Right lobe of liver (tissue), 6 donors: ENCODE measurements at regions not wholly inside any gene's neighbourhood (a gene's known extent, or its start where the extent isn't known, plus 50 kb on each side); places are given as distances from the start of the nearest gene placed in this dataset.

ENCODE experiments used
- ATAC-seq, 4 donors: fragments of 200-7000 bp; cut with Tn5 transposase; one replicate each; pipeline ENCODE4 v1.9.1; 2020; ENCODE audit warnings: mild to moderate bottlenecking in 4 of 4, moderate library complexity in 4 of 4
- DNase-seq, 3 donors: peaks; one replicate each; pipeline ENCODE4 v3.0.0-alpha.2; 2020
- H3K27ac ChIP-seq, 3 donors: fragments of 200-600 bp; one replicate each; pipeline ENCODE4 v1.8.0; 2022
- H3K27me3 ChIP-seq, 2 donors: fragments of 200-600 bp; one replicate each; pipeline ENCODE4 v1.8.0; 2022
- H3K36me3 ChIP-seq, 4 donors: fragments of 200-600 bp; sonication (generic) in 1 of 4; one replicate each; pipeline versions ENCODE4 v1.5.1 to v1.8.0; 2017 to 2022; ENCODE audit warnings: control low read depth in 1 of 4
- H3K4me1 ChIP-seq, 4 donors: fragments of 200-600 bp; sonication (generic) in 1 of 4; one replicate each; pipeline versions ENCODE4 v1.5.1 to v1.8.0; 2017 to 2022; ENCODE audit warnings: control low read depth in 1 of 4
- H3K4me3 ChIP-seq, 3 donors: fragments of 200-600 bp; one replicate each; pipeline ENCODE4 v1.8.0; 2022
- H3K9me3 ChIP-seq, 4 donors: fragments of 200-600 bp; sonication (generic) in 1 of 4; one replicate each; pipeline versions ENCODE4 v1.5.1 to v1.8.0; 2017 to 2022; ENCODE audit warnings: control low read depth in 1 of 4
- POLR2A ChIP-seq: fragments of 450-650 bp; IDR thresholded peaks from one replicate; pipeline ENCODE4 v1.6.1; 2017; ENCODE audit warnings: antibody characterized with exemption, mild to moderate bottlenecking
- WGBS: methylation state at CpG from one replicate; pipeline ENCODE4 v1.1.6; 2018; ENCODE audit warnings: low coverage, low lambda C conversion rate; ENCODE audit not compliant: insufficient coverage; ENCODE audit errors: missing lambda C conversion rate; 5-methylcytosine and 5-hydroxymethylcytosine counted together
- intact Hi-C, 2 donors: fragments of 100-400 bp; cut with DNase I; formaldehyde crosslinking; loops; one replicate each; pipeline versions ENCODE4 v1.11.2 to v1.14.1; 2022
- TF ChIP-seq, protein P1 (sequence below), 4 donors: fragments of 200-600 bp in 3 of 4; fragments of 450-650 bp in 1 of 4; IDR thresholded peaks; one replicate each; pipeline versions ENCODE4 v1.5.1 to v1.8.0; 2016 to 2022; ENCODE audit warnings: antibody characterized with exemption in 4 of 4, mild to moderate bottlenecking in 2 of 4
- donor health status: DM: no; HTN: yes; CAD: no.
- donor health status: DM: no; HTN: no; CAD: no.
- donor health status: DM: no; HTN: no; CAD: no.
- donor health status: DM: no; HTN: yes; CAD: no.
- donor health status: DM: no; HTN: yes; CAD: no.

DNA sequence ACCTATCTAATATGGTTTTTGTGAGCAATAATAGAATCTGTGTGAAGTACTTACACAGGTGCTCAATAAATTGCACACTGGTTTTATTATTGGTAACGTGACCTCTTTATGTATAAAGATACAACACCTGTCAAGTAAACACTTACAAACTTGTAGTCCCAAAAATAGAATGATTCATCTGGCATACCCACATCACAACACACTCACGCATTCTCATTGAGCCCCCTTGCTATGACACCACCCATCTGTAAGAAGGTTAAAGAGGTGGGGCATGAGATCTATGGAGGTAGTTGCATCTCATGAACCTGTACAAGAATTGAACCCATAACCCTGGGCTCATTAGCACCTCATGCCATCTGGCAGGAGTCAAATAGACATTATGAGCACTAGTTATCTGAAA lies 134.9 kb upstream of the THBS1 start:
- no peaks in the 10 kb centered on the region for H3K27me3 ChIP-seq
- H3K4me1 ChIP-seq = no peaks in the 10 kb centered on the region
- WGBS = 93% methylated on average over 1 of the region's 2 CpGs
- H3K9me3 ChIP-seq = no peaks in the 10 kb centered on the region
- no peak overlapping the region for H3K27ac ChIP-seq
- no peaks in the 10 kb centered on the region for H3K36me3 ChIP-seq
- intact Hi-C loops = no loop called here
- TF ChIP-seq, protein P1, sequence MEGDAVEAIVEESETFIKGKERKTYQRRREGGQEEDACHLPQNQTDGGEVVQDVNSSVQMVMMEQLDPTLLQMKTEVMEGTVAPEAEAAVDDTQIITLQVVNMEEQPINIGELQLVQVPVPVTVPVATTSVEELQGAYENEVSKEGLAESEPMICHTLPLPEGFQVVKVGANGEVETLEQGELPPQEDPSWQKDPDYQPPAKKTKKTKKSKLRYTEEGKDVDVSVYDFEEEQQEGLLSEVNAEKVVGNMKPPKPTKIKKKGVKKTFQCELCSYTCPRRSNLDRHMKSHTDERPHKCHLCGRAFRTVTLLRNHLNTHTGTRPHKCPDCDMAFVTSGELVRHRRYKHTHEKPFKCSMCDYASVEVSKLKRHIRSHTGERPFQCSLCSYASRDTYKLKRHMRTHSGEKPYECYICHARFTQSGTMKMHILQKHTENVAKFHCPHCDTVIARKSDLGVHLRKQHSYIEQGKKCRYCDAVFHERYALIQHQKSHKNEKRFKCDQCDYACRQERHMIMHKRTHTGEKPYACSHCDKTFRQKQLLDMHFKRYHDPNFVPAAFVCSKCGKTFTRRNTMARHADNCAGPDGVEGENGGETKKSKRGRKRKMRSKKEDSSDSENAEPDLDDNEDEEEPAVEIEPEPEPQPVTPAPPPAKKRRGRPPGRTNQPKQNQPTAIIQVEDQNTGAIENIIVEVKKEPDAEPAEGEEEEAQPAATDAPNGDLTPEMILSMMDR (IDR thresholded peaks at IDR 0.05) = no peak
- TF ChIP-seq POLR2A = no peak
- DNase-seq (no peak), ATAC-seq (no peak)
- H3K4me3 ChIP-seq = no peak overlapping the region

DNA sequence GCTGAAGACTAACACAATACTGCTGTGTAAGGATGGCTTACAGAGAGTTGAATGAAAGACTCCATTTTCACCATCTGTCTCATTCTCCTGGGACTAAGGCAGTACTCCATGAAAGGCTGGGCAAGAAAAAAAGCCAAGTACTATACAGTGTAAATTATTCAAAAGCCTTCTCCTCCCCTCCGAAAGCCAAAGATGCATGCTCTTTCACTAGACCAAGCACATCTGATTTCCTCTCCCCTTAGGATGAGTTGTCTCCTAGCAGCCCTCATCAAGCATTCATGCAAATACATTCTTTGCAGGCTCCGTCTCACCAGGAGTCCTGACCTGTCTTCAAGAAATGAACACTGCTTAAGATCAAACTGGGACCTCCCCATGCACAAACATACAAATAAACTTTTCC lies 133.5 kb upstream of the THBS1 start:
- no peaks in the 10 kb centered on the region for H3K9me3 ChIP-seq
- ATAC-seq = no peak
- 94% methylated on average over 2 of the region's 2 CpGs for WGBS

DNA sequence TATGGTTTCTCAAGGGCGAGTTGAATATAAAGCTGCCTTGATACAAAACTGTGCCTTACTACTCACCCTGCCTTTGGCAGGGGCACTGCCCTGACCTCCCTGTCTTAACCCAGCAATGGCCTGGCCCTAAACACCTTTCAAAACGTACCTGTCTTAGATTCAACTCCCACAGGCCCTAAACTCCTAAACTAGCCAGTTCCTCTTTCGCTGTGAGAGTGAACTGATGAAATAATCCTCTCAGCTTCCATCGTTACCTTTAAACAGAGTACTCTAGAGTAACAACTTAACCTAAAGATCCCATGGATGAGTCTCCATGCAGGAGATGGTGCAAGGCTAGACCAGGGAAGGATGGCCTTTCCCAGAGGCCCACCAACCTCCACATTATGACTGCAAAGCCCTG lies 133.0 kb upstream of the THBS1 start:
- WGBS = 60% methylated on average over 4 of the region's 4 CpGs
- DNase-seq (no peak), ATAC-seq (no peak)
- no peaks in the 10 kb centered on the region for H3K27me3 ChIP-seq
- H3K9me3 ChIP-seq = no peaks in the 10 kb centered on the region
- intact Hi-C loops = no loop called here
- no peak overlapping the region for H3K4me3 ChIP-seq
- no peak for TF ChIP-seq POLR2A
- TF ChIP-seq, protein P1 (IDR thresholded peaks at IDR 0.05) = no peak
- H3K36me3 ChIP-seq = no peaks in the 10 kb centered on the region
- H3K27ac ChIP-seq = no peak overlapping the region
- H3K4me1 ChIP-seq = no peaks in the 10 kb centered on the region

More for the DNA sequence above, 133.5 kb upstream of the THBS1 start:
- Histone ChIP-seq H3K27me3 (no peaks in the 10 kb centered on the region), H3K36me3 (no peaks in the 10 kb centered on the region), H3K27ac (no peak overlapping the region), H3K4me3 (no peak overlapping the region), H3K4me1 (no peaks in the 10 kb centered on the region)
- TF ChIP-seq, protein P1 (IDR thresholded peaks at IDR 0.05) = no peak
- no peak for TF ChIP-seq POLR2A
- intact Hi-C loops = no loop called here
- DNase-seq = no peak

DNA sequence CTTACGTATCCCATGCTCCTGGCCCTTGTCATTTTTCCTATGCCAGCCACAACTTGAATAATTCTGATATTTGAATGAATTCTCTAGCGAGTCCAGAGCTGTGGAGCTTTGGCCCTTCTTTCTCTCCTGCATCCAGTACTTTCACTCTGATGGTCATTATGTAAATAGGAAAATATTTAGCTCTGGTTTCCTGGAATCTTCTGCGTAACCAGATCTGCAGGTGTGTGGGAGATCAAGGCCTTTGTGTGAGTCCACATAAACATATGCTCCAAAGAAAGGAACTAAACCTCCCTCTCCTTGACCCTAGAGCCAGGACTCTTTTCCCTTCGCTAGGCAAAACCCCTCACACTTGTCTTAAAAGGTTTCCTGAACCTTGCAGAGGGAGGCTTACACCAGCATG lies 132.5 kb upstream of the THBS1 start:
- H3K4me1 ChIP-seq = no peaks in the 10 kb centered on the region
- ATAC-seq = peak in 1 of 4 donors; percentile 21
- whole genome bisulfite sequencing = 91% methylated on average over 4 of the region's 4 CpGs
- H3K4me3 ChIP-seq = no peak overlapping the region
- H3K9me3 ChIP-seq = no peaks in the 10 kb centered on the region
- TF ChIP-seq POLR2A = no peak
- TF ChIP-seq, protein P1 (IDR thresholded peaks at IDR 0.05) = no peak
- no peaks in the 10 kb centered on the region for H3K27me3 ChIP-seq
- no peak for DNase-seq
- no peaks in the 10 kb centered on the region for H3K36me3 ChIP-seq
- H3K27ac ChIP-seq = no peak overlapping the region
- intact Hi-C loops = no loop called here

DNA sequence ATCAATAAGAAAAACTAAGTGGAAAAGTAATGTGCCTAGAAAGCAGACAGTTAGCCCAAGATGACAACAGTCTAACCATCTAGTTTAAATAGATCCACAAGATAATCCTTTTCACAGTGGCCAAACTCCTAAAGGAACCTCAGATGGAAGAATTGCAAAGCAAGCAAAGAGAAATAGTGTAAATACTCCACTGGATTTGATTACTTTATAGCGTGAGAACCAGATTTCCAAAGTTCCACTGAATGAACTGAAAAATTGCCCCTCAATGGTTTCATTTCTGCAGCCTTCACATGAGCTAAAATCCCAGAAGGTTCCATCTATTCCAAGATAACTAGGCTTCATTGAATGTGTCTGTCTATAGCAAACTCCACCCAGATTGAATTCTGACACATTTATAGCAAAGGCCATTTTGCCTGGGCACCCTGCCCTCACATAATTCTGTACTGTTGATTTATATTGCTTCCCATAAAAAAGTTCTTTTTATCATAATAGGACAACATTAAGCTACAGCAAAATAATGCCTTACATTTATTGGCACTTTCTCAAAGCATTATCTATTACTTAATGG lies 129.7 kb upstream of the THBS1 start:
- Histone ChIP-seq H3K4me1 (no peaks in the 10 kb centered on the region), H3K36me3 (no peaks in the 10 kb centered on the region), H3K27ac (no peak overlapping the region), H3K4me3 (no peak overlapping the region), H3K27me3 (no peaks in the 10 kb centered on the region), H3K9me3 (no peaks in the 10 kb centered on the region)
- WGBS = 36% methylated on average over 1 of the region's 1 CpG
- TF ChIP-seq POLR2A = no peak
- TF ChIP-seq, protein P1 (IDR thresholded peaks at IDR 0.05) = no peak
- intact Hi-C loops = no loop called here
- ATAC-seq (no peak), DNase-seq (no peak)
